AG09319 (cell line): ENCODE measurements at regions not wholly inside any gene's neighbourhood (a gene's known extent, or its start where the extent isn't known, plus 50 kb on each side); places are given as distances from the start of the nearest gene placed in this dataset.
"Not testable (repeated sequence)": the region's sequence is repeated elsewhere in the genome, so short reads cannot be mapped to it uniquely, and the experiment has no call there.

ENCODE experiments used
- DNase-seq: peaks from one replicate; pipeline ENCODE4 v3.0.0-alpha.2; 2010; ENCODE audit warnings: low read depth; ENCODE audit errors: extremely low read depth
- CTCF ChIP-seq: IDR thresholded peaks from 2 replicates; pipeline ENCODE4 v1.5.1; 2011; ENCODE audit warnings: low read depth, mild to moderate bottlenecking, inconsistent platforms, low read length, moderate library complexity

- TF ChIP-seq CTCF, result no peak
Observed at GRCh38 chr4:66367043-66367660, 696.9 kb upstream of the EPHA5 start.

GRCh38 chr4:66360395-66360794 lies 690.1 kb upstream of the EPHA5 start:
- DNase-seq, result not testable (repeated sequence)

More at GRCh38 chr4:66367043-66367660, 696.9 kb upstream of the EPHA5 start:
- DNase-seq, result no peak

GRCh38 chr4:66357316-66357715 lies 687.0 kb upstream of the EPHA5 start:
- no peak for TF ChIP-seq CTCF
- DNase-seq, result no peak

- no peak for DNase-seq
- TF ChIP-seq CTCF, result no peak
Observed at GRCh38 chr4:66355328-66355727, 685.0 kb upstream of the EPHA5 start.

GRCh38 chr4:66351761-66352160 lies 681.5 kb upstream of the EPHA5 start:
- no peak for DNase-seq
- TF ChIP-seq CTCF, result no peak

- DNase-seq, result no peak
- TF ChIP-seq CTCF, result no peak
Observed at GRCh38 chr4:66340286-66340893, 670.1 kb upstream of the EPHA5 start.

GRCh38 chr4:66339007-66339406 lies 668.7 kb upstream of the EPHA5 start:
- no peak for DNase-seq
- no peak for TF ChIP-seq CTCF

- TF ChIP-seq CTCF, result no peak
- DNase-seq, result no peak
Observed at GRCh38 chr4:66331761-66332160, 661.5 kb upstream of the EPHA5 start.
